Islet precursor cell (in vitro differentiated cells): ENCODE measurements at regions not wholly inside any gene's neighbourhood (a gene's known extent, or its start where the extent isn't known, plus 50 kb on each side); places are given as distances from the start of the nearest gene placed in this dataset.
A peak's percentile ranks its signal among the peaks of the same experiment; 100 is the strongest.
"Not testable (repeated sequence)": the region's sequence is repeated elsewhere in the genome, so short reads cannot be mapped to it uniquely, and the experiment has no call there.

Experiments
- DNase-seq: peaks from one replicate; pipeline ENCODE4 v3.0.0-alpha.2; 2018

DNA sequence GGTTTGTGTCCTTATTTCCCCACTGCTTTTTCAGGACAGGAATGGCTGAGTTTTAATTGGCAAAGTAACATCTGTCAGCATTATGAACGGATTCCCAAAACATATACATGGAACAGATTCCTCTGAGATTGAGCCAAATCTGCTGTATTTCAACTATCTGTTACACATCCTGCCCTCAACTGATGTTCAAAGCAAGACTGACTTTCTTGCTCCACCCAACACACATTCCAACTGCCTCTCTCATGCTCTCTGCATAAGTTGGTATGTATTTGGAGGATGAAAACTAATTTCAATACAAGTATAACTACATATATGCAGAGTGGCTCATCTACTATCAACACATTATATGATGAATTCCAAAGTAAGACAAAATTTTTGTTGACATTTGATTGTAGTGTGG is 342.2 kb downstream of the GATA3 start:
- DNase-seq, result no peak

DNA sequence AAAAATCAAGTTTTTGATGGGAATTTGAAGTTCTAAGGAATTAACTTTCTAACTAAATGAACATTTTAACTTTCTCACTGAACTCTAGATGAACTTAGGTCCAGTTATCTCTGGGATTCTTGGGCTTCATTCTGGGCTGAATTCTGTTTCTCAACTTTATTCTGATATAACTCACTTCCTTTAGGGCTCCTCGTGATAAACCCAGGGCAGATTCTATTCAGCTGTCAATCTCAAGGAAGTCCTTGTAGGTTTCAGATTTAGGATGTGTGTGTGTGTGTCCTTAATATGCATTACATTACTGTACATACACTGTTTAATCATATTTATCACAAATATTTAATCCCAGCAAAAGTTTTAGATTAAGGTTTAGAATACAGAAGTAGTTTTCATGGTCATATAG is 344.3 kb downstream of the GATA3 start:
- no peak for DNase-seq

DNA sequence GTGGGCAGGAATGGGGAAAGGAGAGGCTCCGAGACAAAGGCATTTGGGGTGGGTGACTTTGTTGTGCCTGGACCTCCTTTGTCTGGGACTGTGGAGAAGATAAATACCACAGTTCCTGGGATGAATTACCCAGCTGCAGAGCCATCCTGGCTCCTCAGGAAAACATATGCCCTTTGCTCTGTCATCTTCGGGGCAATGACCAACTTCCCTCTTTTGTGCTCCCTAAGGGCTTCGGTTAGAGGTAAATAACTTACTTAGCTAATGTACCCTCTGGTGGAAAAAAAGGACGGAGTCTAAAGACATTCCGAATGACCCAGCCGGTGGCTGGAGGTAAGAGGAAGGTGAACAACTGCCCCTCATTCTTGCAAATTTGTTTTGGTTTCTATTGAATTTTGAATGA is 345.7 kb downstream of the GATA3 start:
- no peak for DNase-seq

DNA sequence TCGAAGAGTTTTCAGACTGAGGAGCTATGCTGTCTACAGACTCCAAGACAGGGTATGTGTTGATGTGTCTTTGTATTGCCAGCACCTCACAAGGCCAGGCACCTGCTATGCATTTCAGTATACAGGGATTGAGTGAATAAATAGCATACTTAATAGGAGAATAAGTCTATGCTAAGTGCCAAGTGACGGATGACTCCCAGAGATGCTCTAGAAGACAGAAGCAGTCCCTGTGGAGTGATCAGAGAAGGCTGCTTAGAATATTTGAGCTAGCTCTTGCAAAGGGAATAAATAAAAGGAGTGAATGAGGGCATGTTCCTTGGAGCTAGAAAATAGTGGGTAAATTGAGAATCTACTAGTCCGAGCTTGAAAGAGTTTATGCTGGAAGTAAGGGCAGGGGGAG is 346.4 kb downstream of the GATA3 start:
- no peak for DNase-seq

DNA sequence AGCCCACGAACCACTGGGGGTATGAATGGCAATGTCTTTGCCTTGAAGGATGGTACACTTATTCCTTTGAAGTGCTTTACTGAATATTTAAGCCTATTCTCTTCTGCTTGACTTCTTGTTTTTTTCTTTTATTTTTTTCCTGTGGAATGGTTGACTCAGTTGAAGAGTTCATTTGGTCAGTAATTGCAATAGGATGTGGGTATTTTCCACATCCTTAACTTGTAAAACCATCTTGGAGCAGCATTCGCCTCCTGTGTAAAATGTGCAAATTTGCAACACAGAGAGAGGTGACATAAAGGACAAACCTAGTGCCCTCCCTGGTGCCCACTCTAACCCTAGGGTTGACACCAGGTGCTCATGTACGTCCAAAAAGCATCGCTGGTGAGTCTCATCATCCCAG is 347.0 kb downstream of the GATA3 start:
- peak; percentile 10 for DNase-seq

DNA sequence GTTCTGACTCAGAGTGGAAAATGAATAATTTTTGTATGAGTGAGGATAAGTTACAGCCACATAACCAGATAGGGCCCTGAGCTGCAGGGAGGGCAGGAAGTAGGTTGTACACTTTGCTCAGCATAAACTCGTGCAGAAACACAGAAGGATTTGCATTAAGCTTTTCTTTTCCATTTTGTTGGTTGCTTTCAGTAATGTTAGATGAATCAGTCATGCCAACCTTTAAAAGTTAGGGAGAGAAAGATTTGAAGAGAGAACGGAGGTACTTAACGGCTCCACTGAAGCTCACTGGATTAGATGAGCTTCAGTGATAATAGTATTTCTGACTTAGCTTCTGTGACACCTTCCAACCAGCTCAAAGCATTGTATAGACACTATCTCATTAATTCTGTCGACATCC is 348.1 kb downstream of the GATA3 start:
- DNase-seq, result no peak

DNA sequence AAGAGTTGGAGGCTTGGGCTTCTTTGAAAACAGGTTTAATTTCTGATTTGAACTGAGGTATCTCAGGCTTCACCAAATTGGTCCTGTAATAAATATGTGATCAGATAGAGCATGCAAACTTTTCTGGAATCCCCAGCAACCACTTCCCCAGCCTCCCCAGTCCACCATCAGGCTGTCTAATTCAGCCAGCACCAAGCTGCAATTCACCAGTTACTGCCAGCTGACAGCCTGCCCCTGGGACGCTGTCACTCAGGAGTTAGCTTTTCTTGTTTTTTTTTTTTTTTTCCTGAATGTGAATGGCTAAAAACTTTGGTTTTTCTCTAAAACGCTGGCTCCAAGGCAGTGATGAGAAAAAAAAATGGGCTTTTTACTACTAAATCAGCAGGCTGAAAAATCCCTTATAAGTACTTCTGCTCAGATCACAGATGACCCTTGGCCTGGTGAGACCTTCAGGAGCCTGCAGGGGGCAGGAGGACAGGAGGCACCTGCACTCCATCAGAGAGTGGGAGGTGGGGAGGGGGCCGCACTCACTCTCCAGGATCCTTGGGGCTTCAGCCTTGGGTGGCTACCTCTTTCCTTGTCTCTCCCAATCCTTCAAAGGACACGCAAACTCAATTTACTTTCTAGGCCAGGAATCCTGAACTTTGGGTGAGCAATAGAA is 349.4 kb downstream of the GATA3 start:
- DNase-seq, result peak; percentile 81

DNA sequence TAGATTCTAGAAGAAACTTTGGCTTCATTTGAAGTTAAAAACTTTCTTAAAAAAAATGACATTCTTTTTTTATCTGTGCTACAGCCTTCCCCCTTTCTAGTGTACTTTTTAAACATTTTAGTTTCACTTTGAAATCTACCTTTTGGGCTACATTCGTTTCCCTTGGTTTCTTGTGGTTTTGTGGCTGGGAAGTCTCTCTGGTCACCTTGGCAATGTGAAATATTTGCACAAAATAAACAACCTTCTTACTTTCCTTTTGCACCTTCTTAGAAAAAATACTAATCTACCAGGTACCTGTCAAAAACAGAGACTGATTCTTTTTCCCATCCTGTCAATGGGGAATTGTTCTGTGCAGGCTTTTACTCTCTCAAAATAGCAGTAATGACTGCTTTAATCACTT is 350.2 kb downstream of the GATA3 start:
- DNase-seq, result peak; percentile 40

DNA sequence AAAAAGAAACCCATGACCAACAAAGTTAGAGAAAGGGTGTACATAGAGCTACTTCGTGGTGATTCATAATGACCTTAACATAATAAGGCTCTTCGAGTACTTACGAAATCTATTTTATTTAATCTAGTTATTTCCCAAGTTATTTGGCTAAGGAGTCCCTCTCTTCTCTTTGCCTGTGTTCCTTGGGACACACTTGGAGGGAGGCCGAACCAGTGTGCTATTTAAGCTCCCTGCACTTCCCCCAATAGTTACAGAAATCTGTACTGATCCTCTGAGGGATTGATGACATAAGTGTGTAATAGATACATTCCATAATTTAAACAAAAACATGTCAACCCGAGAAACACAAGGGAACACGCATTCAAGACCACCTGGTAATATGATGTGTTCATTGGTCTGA is 351.1 kb downstream of the GATA3 start:
- DNase-seq, result no peak

DNA sequence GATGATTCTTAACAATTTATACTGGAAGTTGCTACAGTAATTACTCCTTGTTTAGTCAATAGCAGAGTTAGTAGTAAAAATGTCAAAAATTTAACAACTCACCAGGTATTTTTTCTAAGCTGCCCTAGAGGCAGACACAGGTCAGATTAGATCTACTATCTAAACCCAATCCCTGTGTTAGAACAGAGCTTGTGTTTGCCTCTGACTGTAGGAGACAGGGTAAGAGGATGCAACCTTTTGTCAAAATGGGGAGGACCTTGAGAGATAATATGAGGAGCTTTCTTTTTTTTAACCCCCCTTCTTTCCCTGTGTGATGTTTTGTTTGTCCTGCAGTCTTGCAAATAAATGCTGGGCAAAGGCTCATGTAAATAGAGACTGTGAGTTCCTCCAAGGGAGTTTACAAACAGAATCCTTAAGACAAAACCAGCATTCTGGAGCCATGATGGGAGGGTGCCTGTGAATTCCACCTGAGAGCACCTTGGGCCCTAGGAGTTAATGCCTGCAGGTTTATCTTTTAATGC is 353.1 kb downstream of the GATA3 start:
- peak; percentile 72 for DNase-seq

DNA sequence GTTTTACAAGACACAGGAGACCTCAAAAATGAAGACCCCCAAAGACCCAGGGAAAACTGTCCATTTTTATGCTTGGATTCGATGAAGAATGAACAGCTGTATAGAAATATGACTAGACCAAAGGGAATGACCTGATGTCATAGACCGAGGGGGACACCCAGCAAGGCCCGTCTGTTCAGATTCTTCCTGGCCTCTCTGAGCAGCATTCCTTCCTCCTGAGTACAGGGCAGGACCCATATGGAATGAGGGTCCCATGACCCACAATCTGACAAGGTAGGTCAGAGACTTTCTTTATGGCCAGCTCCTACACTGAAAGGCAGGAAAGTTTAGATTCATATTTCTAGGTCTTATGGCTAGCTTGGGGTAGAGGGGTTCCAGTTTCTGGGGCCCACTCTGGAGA is 356.0 kb downstream of the GATA3 start:
- DNase-seq, result peak; percentile 75

DNA sequence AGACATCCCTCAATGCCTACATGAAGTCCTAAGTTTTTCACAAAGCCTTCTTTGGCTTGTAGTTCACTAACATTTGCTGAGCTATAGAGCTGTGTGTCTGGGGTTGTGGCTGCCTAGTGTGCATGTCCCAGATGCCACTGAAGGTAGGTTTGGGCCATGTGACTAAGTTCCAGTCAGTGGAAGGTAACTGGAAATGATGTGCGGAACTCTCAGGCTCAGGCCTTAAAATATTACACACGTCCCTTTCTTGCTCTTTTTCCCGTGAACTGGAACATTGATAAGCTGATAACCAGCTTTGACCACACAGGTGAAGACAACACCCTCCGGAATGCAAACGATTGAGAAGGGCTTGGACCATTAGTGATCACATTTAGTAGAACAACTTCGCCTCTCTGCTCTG is 358.1 kb downstream of the GATA3 start:
- peak; percentile 49 for DNase-seq

DNA sequence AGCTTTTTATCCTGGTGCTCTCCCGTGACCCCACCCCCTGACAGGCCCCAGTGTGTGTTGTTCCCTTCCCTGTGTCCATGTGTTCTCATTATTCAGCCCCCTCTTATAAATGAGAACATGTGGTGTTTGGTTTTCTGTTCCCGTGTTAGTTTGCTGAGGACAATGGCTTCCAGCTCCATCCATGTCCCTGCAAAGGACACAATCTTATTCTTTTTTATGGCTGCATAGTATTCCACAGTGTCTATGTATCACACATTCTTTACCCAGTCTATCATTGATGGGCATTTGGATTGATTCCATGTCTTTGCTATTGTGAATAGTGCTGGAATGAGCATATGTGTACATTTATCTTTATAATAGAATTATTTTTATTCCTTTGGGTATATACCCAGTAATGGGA is 360.5 kb downstream of the GATA3 start:
- DNase-seq, result not testable (repeated sequence)

DNA sequence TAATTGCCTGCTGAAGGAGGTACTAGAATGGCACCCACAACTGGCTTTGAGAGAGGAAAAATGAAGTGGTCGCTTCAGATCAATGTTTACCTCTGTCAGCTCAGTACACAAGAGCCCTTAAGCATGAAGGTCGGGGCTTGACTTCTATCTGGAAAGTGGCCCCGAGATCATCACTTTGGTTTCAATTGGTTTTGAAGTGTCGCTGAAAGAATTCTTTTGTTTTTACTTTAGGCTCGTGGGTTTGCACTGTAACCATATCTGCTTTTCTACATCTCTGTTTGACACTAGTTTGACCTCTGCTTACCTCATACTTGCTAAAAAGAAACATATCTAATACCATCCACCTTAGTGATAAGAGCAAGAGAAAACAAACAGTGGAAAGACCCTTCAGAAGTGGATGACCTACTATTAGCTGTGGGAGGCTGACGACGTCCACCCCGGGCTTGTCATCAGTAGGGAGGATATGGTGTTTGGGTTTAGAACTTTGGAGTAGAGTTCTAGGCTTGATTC is 361.8 kb downstream of the GATA3 start:
- DNase-seq, result peak; percentile 37

DNA sequence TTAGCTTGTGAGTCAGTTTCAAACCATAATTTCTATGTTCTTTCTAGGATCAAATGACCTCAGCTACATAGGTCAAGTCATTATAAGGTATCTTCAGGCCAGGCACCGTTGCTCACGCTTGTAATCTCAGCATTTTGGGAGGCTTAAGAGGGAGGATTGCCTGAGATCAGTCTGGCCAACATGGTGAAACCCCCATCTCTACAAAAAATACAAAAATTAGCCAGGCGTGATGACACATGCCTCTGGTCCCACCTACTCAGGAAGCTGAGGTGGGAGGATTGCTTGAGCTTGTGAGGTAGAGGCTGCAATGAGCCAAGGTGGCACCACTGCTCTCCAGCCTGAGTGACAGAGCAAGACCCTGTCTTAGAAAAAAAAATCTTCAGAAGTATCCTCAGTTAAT is 362.3 kb downstream of the GATA3 start:
- DNase-seq, result peak; percentile 29

DNA sequence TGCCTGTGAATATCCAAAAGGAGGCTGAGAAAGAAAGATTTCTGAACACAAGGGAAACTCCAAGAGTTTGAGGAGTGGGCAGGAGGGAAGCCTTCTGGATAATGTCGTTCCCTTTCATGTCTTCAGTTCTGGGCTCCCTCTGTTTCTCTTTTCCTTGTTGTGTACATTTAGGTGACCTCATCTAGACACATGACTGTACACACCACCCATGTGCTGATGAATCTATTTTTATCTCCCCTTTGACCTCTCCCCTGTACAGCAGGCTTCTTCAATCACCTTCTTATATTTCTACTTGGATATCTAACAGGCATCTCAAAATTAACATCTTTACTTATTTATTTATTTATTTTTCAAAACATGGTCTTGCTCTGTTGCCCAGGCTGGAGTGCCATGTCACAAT is 363.1 kb downstream of the GATA3 start:
- DNase-seq, result no peak

DNA sequence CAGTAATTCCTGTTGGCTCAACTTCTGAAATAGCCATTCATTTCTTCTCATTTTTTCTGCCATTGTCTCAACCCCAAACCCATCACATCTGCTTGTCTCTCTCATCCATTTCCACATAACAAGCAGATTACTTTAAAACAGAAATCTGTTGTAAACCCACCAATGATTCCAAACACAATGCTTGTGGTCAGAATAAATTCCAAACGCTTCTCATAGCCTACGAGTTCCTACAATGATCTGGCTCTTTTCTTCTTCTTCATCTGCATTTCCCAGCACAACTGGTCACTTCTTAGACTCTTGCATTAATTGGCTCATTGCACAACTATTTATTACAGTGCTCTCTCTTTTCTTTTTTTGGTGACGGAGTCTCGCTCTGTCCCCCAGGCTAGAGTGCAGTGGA is 364.1 kb downstream of the GATA3 start:
- DNase-seq, result peak; percentile 59

DNA sequence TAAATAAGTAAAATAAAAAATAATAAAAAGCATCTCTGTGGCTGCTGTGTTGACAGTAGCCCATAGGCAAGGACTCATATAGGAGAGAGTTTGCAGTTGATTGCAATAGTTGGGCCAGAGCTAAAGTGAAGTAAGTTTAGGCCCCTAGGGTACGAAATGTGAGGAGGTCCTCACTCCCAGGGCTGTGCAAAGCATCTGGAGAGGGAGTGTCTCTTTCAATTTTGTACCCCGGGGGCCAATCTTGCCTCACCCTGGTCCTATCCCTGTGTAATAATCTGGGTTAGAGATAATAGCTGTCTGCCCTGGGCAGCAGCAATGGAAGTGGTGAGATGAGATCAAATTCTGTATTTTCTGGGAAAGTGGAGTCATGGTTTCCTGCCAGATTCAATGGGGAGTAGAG is 365.7 kb downstream of the GATA3 start:
- DNase-seq, result peak; percentile 28

DNA sequence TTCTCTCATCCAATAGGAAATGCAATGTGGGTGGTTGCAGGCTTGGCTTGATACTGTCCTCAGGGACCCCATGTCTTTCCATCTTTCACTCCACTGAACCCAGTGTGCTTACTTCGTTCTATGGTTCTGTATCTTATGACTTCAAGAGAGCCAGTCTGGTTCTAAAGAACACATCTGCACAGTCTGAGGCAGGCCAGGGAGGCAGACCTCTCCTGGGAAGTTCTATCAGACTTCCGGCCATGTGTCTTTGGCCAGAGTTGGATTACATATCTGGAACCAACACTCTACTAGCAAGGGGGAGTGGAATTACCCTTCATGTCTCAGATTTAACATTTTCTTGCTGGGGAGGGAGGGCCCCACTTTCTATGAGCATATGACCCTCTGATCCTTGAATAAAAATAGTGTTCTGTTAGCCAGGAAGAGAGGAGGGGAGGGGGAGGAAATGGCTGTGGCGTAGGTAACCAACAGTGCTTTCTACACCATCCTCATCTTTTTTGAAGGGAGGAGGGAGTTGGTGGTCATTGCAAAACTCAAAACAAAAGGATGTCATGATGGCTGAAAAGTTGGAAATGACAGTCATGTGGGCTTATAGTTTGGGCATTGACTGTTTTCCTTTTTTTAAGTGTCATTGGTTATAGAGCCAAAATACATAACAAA is 370.2 kb downstream of the GATA3 start:
- no peak for DNase-seq

DNA sequence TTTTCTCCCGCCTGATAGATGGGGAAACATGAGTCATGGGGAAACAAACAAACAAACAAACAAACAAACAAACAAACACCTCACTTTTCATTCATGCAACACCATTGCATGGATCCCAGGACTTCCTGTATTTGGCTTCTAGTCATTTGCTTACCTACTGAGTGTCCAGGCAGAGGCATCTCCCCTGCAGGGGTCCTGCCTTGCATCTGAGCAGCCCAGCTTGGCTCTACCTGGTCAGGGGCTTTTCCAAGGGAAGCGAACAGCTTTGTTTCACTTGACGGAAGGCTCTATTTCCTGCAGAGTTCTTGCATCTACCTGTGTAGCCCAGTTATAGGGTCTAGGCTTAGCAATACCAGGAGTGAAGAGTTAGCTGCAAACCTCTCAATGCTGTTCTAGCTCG is 374.2 kb downstream of the GATA3 start:
- DNase-seq, result no peak

DNA sequence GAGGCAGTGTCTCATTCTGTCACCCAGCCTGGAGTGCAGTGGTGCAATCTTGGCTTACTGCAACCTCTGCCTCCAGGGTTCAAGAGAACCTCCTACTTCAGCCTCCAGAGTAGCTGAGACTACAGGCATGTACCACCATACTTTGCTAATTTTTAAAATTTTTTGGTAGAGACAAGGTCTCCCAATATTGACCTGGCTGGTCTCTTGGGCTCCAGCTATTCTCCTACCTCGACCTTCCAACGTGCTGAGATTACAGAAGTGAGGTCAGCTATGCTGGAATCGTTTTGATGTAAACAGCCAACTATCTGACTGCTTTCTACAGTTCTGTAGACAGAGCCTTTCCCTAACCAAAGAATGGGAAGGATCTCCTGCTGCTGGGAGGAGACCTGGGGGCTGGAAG is 375.8 kb downstream of the GATA3 start:
- no peak for DNase-seq

DNA sequence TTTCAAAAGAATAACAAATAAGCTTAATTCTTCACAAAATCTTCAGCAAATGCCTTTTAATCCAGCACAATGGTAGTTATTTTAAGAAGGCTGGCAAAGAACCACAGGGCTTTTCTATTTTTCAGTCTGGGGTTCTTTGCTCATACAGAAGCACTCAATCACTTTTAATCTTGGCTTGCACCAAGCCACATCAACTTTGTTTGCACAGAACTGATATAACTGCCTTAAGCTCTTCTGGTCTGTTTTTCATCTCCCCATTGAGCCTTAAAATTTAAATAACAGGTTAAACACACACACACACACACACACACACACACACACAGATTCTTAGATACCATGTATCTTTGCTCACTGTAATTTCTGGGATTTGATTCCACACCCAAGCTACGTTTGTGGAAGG is 377.0 kb downstream of the GATA3 start:
- no peak for DNase-seq

DNA sequence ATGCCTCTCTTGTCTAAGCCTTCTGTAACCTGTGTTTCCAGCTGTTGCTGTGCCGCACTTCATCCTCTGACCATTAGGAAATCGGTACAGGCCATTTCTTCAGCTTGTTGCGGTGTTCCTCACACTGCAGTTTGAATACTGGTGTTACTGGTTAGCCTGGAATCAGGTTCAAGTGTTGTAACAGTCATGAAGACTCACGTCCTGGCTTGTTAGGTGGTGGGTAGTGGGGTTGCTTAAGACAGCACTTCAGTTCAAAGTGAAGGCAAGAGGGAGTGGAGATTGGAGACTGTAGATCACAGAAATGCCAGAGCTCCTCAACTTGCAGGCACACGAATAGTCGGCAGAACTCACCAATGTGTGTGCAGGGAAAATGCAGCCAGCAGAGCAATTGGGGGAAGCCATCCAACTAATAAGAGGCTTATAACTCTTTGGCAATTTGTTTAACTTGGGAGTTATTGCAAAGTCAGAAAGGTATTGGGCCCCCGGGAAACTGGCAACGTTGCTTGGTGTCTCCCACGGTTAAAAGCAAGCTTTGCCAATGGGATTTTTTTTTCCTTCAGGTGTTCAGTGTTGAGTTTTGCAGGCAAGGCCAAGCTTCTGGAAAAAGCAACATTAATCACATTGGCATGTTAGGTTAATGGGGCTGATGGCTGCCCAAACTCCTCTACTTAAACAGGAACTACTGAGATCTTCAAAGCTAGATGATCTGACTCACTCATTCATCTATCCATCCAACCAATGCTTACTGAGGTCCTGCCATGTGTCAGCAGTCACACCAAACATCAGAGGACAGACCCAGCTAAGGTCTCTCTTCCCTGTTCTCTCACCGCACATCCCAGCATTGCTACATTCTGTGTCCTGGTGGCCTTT is 380.9 kb downstream of the GATA3 start:
- peak; percentile 86 for DNase-seq

DNA sequence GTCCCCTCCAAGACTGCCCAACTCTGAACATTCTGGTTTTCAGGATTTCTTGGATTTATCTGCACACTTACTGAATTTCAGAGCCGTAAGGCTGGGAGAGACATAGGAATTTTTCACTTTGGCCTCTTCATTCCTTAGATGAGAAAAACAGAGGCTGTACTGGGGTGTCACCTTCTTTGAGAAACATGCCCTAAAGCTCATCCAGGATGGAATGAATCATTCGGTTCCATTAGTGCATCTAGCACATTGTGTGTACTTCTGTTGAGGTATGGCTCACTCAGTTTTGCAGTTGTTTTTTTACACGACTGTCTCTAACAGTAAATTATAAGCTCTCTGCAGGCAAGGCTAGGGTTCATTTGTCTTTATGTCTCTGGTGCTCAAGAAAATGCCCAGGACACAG is 383.4 kb downstream of the GATA3 start:
- no peak for DNase-seq
